ENCODE measurements at regions not wholly inside any gene's neighbourhood (a gene's known extent, or its start where the extent isn't known, plus 50 kb on each side); places are given as distances from the start of the nearest gene placed in this dataset.
"Not testable (repeated sequence)": the region's sequence is repeated elsewhere in the genome, so short reads cannot be mapped to it uniquely, and the experiment has no call there.

GRCh38 chr16:72646615-72647014 is 401.3 kb downstream of the ZFHX3 start:
- no peak overlapping the region for H3K4me3 Mint-ChIP-seq
- intact Hi-C loops (cut with micrococcal nuclease), result no loop called here
- H3K27me3 Mint-ChIP-seq, result no peaks in the 10 kb centered on the region
- H3K4me1 Mint-ChIP-seq (ENCODE audit: low read depth), result no peaks in the 10 kb centered on the region
- ChIA-PET POLR2A (no interaction called here), CTCF (interaction anchor here (0.6 kb wide), 1 partner anchor 11 kb away, joined by 3 read pairs; no protein-coding TSS in a partner anchor)
- DNase-seq, result no peak
- H3K9me3 Mint-ChIP-seq, result peaks cover under 1% of the 10 kb centered on the region
- no peak overlapping the region for H3K27ac Mint-ChIP-seq
- H3K36me3 Mint-ChIP-seq, result no peaks in the 10 kb centered on the region

GRCh38 chr16:72645538-72645937 is 402.4 kb downstream of the ZFHX3 start:
- DNase-seq, result no peak
- Mint-ChIP-seq H3K4me1 (ENCODE audit: low read depth) (no peaks in the 10 kb centered on the region), H3K9me3 (peaks cover 4% of the 10 kb centered on the region), H3K27ac (no peak overlapping the region), H3K36me3 (no peaks in the 10 kb centered on the region), H3K4me3 (no peak overlapping the region), H3K27me3 (no peaks in the 10 kb centered on the region)
- ChIA-PET POLR2A (no interaction called here), CTCF (no interaction called here)
- intact Hi-C loops (cut with micrococcal nuclease), result no loop called here

GRCh38 chr16:72644911-72645310 is 403.0 kb downstream of the ZFHX3 start:
- CTCF ChIA-PET, result interaction anchor here (1.1 kb wide), 1 partner anchor 23 kb away, joined by 3 read pairs; no protein-coding TSS in a partner anchor
- H3K27me3 Mint-ChIP-seq, result no peaks in the 10 kb centered on the region
- intact Hi-C loops (cut with micrococcal nuclease), result no loop called here
- H3K36me3 Mint-ChIP-seq, result no peaks in the 10 kb centered on the region
- H3K27ac Mint-ChIP-seq, result no peak overlapping the region
- H3K9me3 Mint-ChIP-seq, result peaks cover 4% of the 10 kb centered on the region
- H3K4me3 Mint-ChIP-seq, result no peak overlapping the region
- POLR2A ChIA-PET, result interaction anchor here (0.5 kb wide), 1 partner anchor 48 kb away, joined by 3 read pairs; no protein-coding TSS in a partner anchor
- H3K4me1 Mint-ChIP-seq (ENCODE audit: low read depth), result no peaks in the 10 kb centered on the region
- no peak for DNase-seq

- no peak for DNase-seq
- no peaks in the 10 kb centered on the region for H3K27me3 Mint-ChIP-seq
- no peaks in the 10 kb centered on the region for H3K4me1 Mint-ChIP-seq (ENCODE audit: low read depth)
- peaks cover 16% of the 10 kb centered on the region for H3K9me3 Mint-ChIP-seq
- peaks cover 7% of the 10 kb centered on the region for H3K36me3 Mint-ChIP-seq
- CTCF ChIA-PET, result no interaction called here
- H3K27ac Mint-ChIP-seq, result no peak overlapping the region
- H3K4me3 Mint-ChIP-seq, result no peak overlapping the region
- intact Hi-C loops (cut with micrococcal nuclease), result no loop called here
- POLR2A ChIA-PET, result no interaction called here
These were observed 408.4 kb downstream of the ZFHX3 start for GRCh38 chr16:72639494-72639893.

GRCh38 chr16:72637306-72637705 is 410.6 kb downstream of the ZFHX3 start:
- Mint-ChIP-seq H3K4me1 (ENCODE audit: low read depth) (no peaks in the 10 kb centered on the region), H3K4me3 (no peak overlapping the region), H3K27me3 (no peaks in the 10 kb centered on the region), H3K9me3 (peaks cover 16% of the 10 kb centered on the region), H3K36me3 (peaks cover 7% of the 10 kb centered on the region), H3K27ac (no peak overlapping the region)
- ChIA-PET CTCF (no interaction called here), POLR2A (no interaction called here)
- no peak for DNase-seq
- intact Hi-C loops (cut with micrococcal nuclease), result no loop called here

GRCh38 chr16:72635694-72636093 is 412.2 kb downstream of the ZFHX3 start:
- POLR2A ChIA-PET, result no interaction called here
- CTCF ChIA-PET, result no interaction called here
- Mint-ChIP-seq H3K27ac (no peak overlapping the region), H3K36me3 (peaks cover 7% of the 10 kb centered on the region), H3K27me3 (no peaks in the 10 kb centered on the region), H3K9me3 (peaks cover 12% of the 10 kb centered on the region), H3K4me3 (no peak overlapping the region), H3K4me1 (ENCODE audit: low read depth) (no peaks in the 10 kb centered on the region)
- intact Hi-C loops (cut with micrococcal nuclease), result no loop called here
- DNase-seq, result no peak

- ChIA-PET POLR2A (no interaction called here), CTCF (no interaction called here)
- intact Hi-C loops (cut with micrococcal nuclease), result no loop called here
- DNase-seq, result no peak
- Mint-ChIP-seq H3K9me3 (peaks cover 12% of the 10 kb centered on the region), H3K27ac (no peak overlapping the region), H3K4me1 (ENCODE audit: low read depth) (no peaks in the 10 kb centered on the region), H3K4me3 (no peak overlapping the region), H3K27me3 (no peaks in the 10 kb centered on the region), H3K36me3 (peaks cover 7% of the 10 kb centered on the region)
These were observed 412.8 kb downstream of the ZFHX3 start for GRCh38 chr16:72635104-72635503.

GRCh38 chr16:72627182-72627896 is 420.6 kb downstream of the ZFHX3 start:
- H3K36me3 Mint-ChIP-seq; POLR2A ChIA-PET; H3K9me3 Mint-ChIP-seq; DNase-seq; H3K4me1 Mint-ChIP-seq (ENCODE audit: low read depth); CTCF ChIA-PET; H3K27ac Mint-ChIP-seq; H3K27me3 Mint-ChIP-seq; intact Hi-C loops (cut with micrococcal nuclease); H3K4me3 Mint-ChIP-seq: not testable (repeated sequence)

- Mint-ChIP-seq H3K9me3 (peaks cover 4% of the 10 kb centered on the region), H3K4me1 (ENCODE audit: low read depth) (no peaks in the 10 kb centered on the region), H3K27me3 (no peaks in the 10 kb centered on the region), H3K27ac (no peak overlapping the region), H3K36me3 (peaks cover 2% of the 10 kb centered on the region), H3K4me3 (no peak overlapping the region)
- CTCF ChIA-PET, result no interaction called here
- POLR2A ChIA-PET, result no interaction called here
- DNase-seq, result no peak
- intact Hi-C loops (cut with micrococcal nuclease), result no loop called here
These were observed 421.3 kb downstream of the ZFHX3 start for GRCh38 chr16:72626623-72627022.

- no peak overlapping the region for H3K27ac Mint-ChIP-seq
- no peak for DNase-seq
- no peak overlapping the region for H3K4me3 Mint-ChIP-seq
- no peaks in the 10 kb centered on the region for H3K4me1 Mint-ChIP-seq (ENCODE audit: low read depth)
- intact Hi-C loops (cut with micrococcal nuclease), result no loop called here
- H3K36me3 Mint-ChIP-seq, result no peaks in the 10 kb centered on the region
- ChIA-PET POLR2A (no interaction called here), CTCF (interaction anchor here (1.2 kb wide), 1 partner anchor 211 kb away, joined by 3 read pairs; no protein-coding TSS in a partner anchor)
- peaks cover 2% of the 10 kb centered on the region for H3K9me3 Mint-ChIP-seq
- no peaks in the 10 kb centered on the region for H3K27me3 Mint-ChIP-seq
These were observed 426.3 kb downstream of the ZFHX3 start for GRCh38 chr16:72621651-72622050.

GRCh38 chr16:72620853-72621252 is 427.1 kb downstream of the ZFHX3 start:
- Mint-ChIP-seq H3K36me3 (no peaks in the 10 kb centered on the region), H3K4me1 (ENCODE audit: low read depth) (no peaks in the 10 kb centered on the region), H3K4me3 (no peak overlapping the region), H3K27me3 (no peaks in the 10 kb centered on the region), H3K27ac (no peak overlapping the region), H3K9me3 (peaks cover 2% of the 10 kb centered on the region)
- POLR2A ChIA-PET, result no interaction called here
- intact Hi-C loops (cut with micrococcal nuclease), result no loop called here
- no peak for DNase-seq
- CTCF ChIA-PET, result interaction anchor here (1.2 kb wide), 1 partner anchor 211 kb away, joined by 3 read pairs; no protein-coding TSS in a partner anchor

GRCh38 chr16:72620348-72620747 is 427.6 kb downstream of the ZFHX3 start:
- Mint-ChIP-seq H3K36me3 (no peaks in the 10 kb centered on the region), H3K9me3 (no peaks in the 10 kb centered on the region), H3K4me3 (no peak overlapping the region), H3K27ac (no peak overlapping the region), H3K4me1 (ENCODE audit: low read depth) (no peaks in the 10 kb centered on the region), H3K27me3 (no peaks in the 10 kb centered on the region)
- CTCF ChIA-PET, result no interaction called here
- POLR2A ChIA-PET, result no interaction called here
- intact Hi-C loops (cut with micrococcal nuclease), result no loop called here
- DNase-seq, result no peak

GRCh38 chr16:72615856-72616255 is 432.1 kb downstream of the ZFHX3 start:
- H3K27ac Mint-ChIP-seq, result no peak overlapping the region
- ChIA-PET CTCF (no interaction called here), POLR2A (no interaction called here)
- no peaks in the 10 kb centered on the region for H3K9me3 Mint-ChIP-seq
- H3K4me3 Mint-ChIP-seq, result no peak overlapping the region
- H3K4me1 Mint-ChIP-seq (ENCODE audit: low read depth), result no peaks in the 10 kb centered on the region
- intact Hi-C loops (cut with micrococcal nuclease), result no loop called here
- no peaks in the 10 kb centered on the region for H3K36me3 Mint-ChIP-seq
- no peak for DNase-seq
- H3K27me3 Mint-ChIP-seq, result no peaks in the 10 kb centered on the region

All from activated CD4-positive, alpha-beta memory T cell treated with anti-CD3 and anti-CD28 coated beads for 36 hours (primary cell).